GM21390 (cell line): ENCODE measurements at regions not wholly inside any gene's neighbourhood (a gene's known extent, or its start where the extent isn't known, plus 50 kb on each side); places are given as distances from the start of the nearest gene placed in this dataset.
"Not testable (repeated sequence)": the region's sequence is repeated elsewhere in the genome, so short reads cannot be mapped to it uniquely, and the experiment has no call there.

Source experiments
- ATAC-seq: cut with Tn5 transposase; IDR thresholded peaks from one replicate; pipeline ENCODE4 v1.9.1; 2021; ENCODE audit not compliant: unreplicated experiment

DNA sequence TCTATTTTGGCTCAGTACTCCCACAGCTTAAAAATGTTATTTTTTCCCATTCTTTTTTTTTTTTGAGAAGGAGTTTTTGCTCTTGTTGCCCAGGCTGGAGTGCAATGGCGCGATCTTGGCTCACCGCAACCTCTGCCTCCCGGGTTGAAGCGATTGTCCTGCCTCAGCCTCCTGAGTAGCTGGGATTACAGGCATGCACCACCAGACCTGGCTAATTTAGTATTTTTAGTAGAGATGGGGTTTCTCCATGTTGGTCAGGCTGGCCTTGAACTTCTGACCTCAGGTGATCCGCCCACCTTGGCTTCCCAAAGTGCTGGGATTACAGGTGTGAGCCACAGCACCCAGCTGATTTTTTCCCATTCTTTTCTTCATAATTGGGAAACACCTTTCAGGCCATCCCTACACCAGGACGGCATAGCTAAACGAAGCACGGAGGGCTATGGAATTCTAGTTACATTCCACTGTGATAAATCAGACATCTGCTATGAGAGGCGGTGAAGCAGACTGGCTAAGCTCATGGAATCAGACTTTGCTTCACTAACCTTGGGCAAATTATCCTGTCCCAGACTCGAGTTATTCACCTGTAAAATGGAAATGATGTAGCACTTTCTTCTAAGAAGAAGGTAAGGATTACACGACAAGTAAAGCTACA, 68.7 kb upstream of the ZFAND5 start:
- not testable (repeated sequence) for ATAC-seq

DNA sequence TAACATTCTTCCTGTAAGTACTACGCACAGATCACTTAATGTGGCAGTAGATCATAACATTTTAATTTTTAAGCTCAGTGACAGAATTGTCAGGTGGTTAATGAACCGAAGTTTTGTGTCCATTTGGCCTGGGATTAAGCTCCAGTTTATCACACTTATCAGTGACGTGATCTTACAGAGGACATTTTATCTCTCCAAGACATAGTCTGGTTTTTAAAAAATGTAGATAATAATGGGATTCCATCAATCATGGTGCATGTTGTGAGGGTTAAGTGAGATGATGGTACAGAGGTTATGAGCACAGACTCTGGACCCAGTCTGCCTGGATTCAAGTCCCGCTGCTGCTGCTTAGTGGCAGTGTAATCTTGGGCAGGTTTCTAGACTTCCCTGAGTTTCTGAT, 66.0 kb upstream of the ZFAND5 start:
- no peak for ATAC-seq

DNA sequence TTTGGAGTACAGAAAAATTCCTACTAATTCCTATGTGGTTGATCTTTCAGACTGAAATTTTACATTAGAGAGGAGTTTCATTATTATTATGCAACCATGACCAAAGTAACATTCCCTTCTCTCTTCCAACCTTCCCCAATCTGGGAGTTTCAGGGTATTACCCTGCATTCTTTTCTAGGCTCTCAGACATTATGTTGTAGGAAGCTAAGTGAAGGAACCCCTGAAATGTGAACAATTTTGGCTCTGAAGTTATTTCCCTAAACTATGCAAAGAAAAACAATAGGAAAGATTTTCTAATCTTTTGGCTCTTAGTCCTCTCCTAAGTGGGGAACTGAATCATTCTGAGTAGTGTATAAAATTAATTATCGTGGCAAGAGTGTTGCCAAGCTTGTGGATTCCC, 63.3 kb upstream of the ZFAND5 start:
- no peak for ATAC-seq

DNA sequence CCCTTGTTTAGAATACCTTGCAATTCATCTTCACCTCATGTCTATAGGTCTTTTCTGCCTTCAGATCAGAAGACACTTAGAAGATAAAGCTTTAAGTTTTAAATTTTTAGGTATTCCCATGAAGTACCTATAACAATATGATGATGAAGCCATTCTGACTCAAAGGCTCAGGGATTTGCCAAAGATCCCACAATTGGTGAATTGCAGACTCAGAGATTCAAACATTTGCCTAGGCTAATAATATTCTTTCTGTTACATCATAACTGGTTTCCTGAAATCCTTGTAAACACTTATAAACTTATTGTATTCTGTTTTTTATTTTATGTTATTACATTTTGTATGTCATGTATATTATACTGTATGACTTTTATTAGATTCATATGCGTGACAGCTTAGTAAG, 62.8 kb upstream of the ZFAND5 start:
- no peak for ATAC-seq

DNA sequence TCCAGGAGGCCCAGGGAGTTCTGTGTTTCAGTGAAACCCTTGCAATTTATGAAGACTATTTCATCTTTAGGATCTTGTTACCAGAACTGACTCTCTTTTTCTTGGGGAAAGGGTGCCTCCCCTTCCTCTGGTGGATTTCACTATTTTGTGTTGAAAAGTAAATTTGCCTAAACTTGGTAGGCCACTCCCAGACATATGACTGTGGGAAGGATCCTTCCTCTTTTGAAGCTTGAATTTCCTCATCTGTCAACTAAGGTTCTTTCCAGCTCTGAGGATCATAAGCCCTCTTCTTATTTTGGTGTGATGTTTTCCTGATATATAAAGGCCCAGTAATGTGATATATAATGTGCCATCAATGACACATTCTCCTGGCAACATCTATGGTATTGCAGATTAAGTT, 59.1 kb upstream of the ZFAND5 start:
- no peak for ATAC-seq

DNA sequence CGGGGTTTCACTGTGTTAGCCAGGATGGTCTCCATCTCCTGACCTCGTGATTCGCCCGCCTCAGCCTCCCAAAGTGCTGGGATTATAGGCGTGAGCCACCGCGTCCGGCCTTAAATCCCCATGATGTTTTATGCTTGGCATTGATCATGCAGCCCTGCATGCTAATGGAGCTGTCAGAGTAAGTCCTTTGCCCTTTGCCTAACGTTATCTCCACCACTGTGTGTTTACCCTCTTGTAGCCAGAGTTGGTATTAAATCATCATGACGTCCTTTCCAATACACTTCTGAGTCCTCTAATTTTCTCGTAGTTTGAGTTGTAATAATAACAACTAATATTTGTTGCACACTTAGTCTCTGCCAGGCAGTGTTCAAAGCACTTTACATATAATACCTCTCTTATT, 57.2 kb upstream of the ZFAND5 start:
- no peak for ATAC-seq

DNA sequence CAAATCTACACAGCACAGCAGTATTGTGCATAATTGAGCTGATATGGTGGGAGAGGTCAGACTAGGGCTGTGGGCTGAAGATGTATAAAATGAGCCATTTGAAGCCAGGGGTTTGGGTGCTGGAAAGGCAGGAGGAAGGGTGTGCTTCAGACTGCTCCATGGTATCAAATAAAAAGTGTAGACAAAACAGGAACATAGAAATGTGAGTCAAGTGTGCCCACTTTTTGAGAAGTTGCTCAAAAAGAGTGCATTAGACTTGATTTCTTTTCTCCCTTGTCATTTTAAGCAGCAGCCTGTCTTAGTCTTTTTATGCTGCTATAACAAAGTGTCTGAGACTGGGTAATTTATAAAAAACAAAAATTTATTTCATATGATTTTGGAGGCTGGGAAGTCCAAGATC, 55.8 kb upstream of the ZFAND5 start:
- no peak for ATAC-seq

DNA sequence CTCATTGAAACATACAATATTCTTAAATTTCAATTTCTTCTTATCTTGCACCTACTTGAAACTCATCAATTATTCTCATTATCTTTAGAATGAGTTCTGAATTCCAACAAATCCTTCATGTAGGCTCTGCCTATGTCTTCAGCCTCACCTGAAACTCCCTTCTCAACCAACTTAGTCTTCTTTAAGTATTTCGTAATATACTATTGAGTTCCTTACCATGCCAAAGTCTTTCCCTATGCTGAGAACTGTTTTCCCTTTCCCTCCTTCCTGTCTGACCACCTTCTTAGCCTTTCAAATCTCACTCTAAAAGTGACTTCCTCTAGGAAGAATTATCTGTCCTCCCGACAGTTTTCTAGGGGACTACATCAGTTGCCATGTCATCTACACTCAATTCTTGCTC, 50.9 kb upstream of the ZFAND5 start:
- no peak for ATAC-seq

DNA sequence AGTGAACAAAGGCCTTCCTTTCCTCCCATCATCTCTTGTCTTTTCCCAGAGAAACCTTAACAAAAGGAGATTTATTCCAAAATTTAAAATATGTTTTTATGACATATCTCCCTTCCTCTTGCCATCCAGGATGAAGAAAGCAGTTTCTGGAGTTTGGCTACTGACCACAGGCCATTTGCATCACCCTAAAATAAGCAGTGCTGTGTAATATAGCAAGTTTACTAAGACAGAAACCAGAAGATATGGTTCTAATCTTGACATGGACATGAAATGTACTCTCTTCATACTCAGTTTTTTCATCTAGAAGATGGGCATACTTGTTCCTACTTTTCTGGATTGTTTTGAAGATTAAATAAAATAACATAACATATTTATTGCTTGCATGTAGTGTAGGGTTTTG, 50.2 kb upstream of the ZFAND5 start:
- ATAC-seq: peak; percentile 72
